Endothelial cell of umbilical vein (primary cell): ENCODE measurements at regions not wholly inside any gene's neighbourhood (a gene's known extent, or its start where the extent isn't known, plus 50 kb on each side); places are given as distances from the start of the nearest gene placed in this dataset.
"Not testable (repeated sequence)": the region's sequence is repeated elsewhere in the genome, so short reads cannot be mapped to it uniquely, and the experiment has no call there.

Experiments used
- BruUV-seq: library from RNA; stranded (reverse); fragments of 400-500 nt; replicated peaks from 2 replicates; lab custom pipeline; 2021; lab: Mats Ljungman, UMichigan
- CTCF ChIA-PET: fragments of 300-600, 350-600 bp; sonication (Branson Sonifier 250); formaldehyde crosslinking; loops from one replicate; lab custom pipeline; 2021; ENCODE audit warnings: antibody characterized with exemption, inconsistent platforms; lab: Charles Lee
- POLR2A ChIA-PET: fragments of 300-600, 350-600 bp; sonication (Branson Sonifier 250); formaldehyde crosslinking; loops from one replicate; lab custom pipeline; 2021; ENCODE audit warnings: antibody characterized with exemption, inconsistent platforms; lab: Charles Lee
- DNase-seq: peaks from one replicate; pipeline ENCODE4 v3.0.0-alpha.2; 2011; ENCODE audit warnings: low read depth, low spot score
- FAIRE-seq: peaks from 2 replicates; lab custom pipeline; 2011; peaks lifted over from hg19 to GRCh38; lab: Jason Lieb, UNC
- H2AFZ ChIP-seq: 2 replicates; pipeline ENCODE4 v1.6.0; 2012; ENCODE audit warnings: low read depth, low read length, control low read depth, inconsistent platforms
- H3K27ac ChIP-seq: 2 replicates; pipeline ENCODE4 v1.5.1; 2011; ENCODE audit warnings: low read depth, mild to moderate bottlenecking, control low read depth, low read length, moderate library complexity; ENCODE audit not compliant: insufficient read depth
- H3K27me3 ChIP-seq, 2 experiments: 2 replicates each; pipeline versions ENCODE4 v1.6.0 to v1.6.1; 2011; ENCODE audit warnings: low read length in 2 of 2, mixed read lengths in 1 of 2; ENCODE audit not compliant: control insufficient read depth in 2 of 2, insufficient read depth in 2 of 2
- H3K36me3 ChIP-seq, 2 experiments: 2 replicates in 1 of 2; 3 replicates in 1 of 2; pipeline ENCODE4 v1.5.1; 2011; ENCODE audit warnings: low read length in 2 of 2, mild to moderate bottlenecking in 1 of 2, moderate library complexity in 1 of 2; ENCODE audit not compliant: control insufficient read depth in 2 of 2, insufficient read depth in 2 of 2; ENCODE audit errors: extremely low read depth in 1 of 2
- H3K4me1 ChIP-seq: 3 replicates; pipeline ENCODE4 v1.5.1; 2011; ENCODE audit warnings: mild to moderate bottlenecking, low read length; ENCODE audit not compliant: control insufficient read depth, insufficient read depth; ENCODE audit errors: extremely low read depth
- H3K4me2 ChIP-seq: 2 replicates; pipeline ENCODE4 v1.6.1; 2011; ENCODE audit warnings: low read length, control low read depth, mixed read lengths; ENCODE audit not compliant: insufficient read depth
- H3K4me3 ChIP-seq, 3 experiments: fragments of 200-600 bp in 1 of 3; sonication (generic), shearing (Covaris generic) in 1 of 3; replicated peaks in 1 of 3; 2 replicates each; pipeline ENCODE4 v1.5.1; 2011 to 2016; ENCODE audit warnings: control low read depth in 3 of 3, low read length in 3 of 3, mild to moderate bottlenecking in 2 of 3, inconsistent platforms in 1 of 3, low read depth in 1 of 3, moderate library complexity in 1 of 3; ENCODE audit not compliant: insufficient read depth in 1 of 3
- H3K79me2 ChIP-seq: 2 replicates; pipeline ENCODE4 v1.6.0; 2012; ENCODE audit warnings: low read length, inconsistent platforms; ENCODE audit not compliant: control insufficient read depth, insufficient read depth
- H3K9ac ChIP-seq: replicated peaks from 2 replicates; pipeline ENCODE3; 2011; ENCODE audit warnings: low read length, control low read depth; ENCODE audit not compliant: insufficient read depth; ENCODE audit errors: extremely low read depth
- H3K9me1 ChIP-seq: replicated peaks from 3 replicates; pipeline ENCODE4 v1.6.0; 2011; ENCODE audit warnings: mild to moderate bottlenecking, low read length; ENCODE audit not compliant: control insufficient read depth, insufficient read depth; ENCODE audit errors: extremely low read depth
- H3K9me3 ChIP-seq: replicated peaks from 2 replicates; pipeline ENCODE4 v1.5.1; 2012; ENCODE audit warnings: low read length, inconsistent platforms; ENCODE audit not compliant: control insufficient read depth, insufficient read depth
- H4K20me1 ChIP-seq: replicated peaks from 2 replicates; pipeline ENCODE3; 2011; ENCODE audit warnings: mild to moderate bottlenecking, low read length; ENCODE audit not compliant: control insufficient read depth, insufficient read depth; ENCODE audit errors: extremely low read depth
- CTCF ChIP-seq, 2 donors: IDR thresholded peaks; 1 replicate in 1 of 2; 2 replicates in 1 of 2; pipeline ENCODE4 v1.5.1; 2011; ENCODE audit warnings: low read length in 2 of 2, mild to moderate bottlenecking in 2 of 2, moderate library complexity in 2 of 2, control low read depth in 1 of 2, inconsistent platforms in 1 of 2, low read depth in 1 of 2; ENCODE audit not compliant: insufficient read depth in 1 of 2; ENCODE audit errors: extremely low read depth in 1 of 2
- EZH2 ChIP-seq: IDR thresholded peaks from 2 replicates; pipeline ENCODE4 v1.6.1; 2012; ENCODE audit warnings: borderline replicate concordance, low read depth, mild to moderate bottlenecking, moderate library complexity, low read length, inconsistent platforms; ENCODE audit not compliant: severe bottlenecking
- FOS ChIP-seq: IDR thresholded peaks from 2 replicates; pipeline ENCODE4 v1.6.1; 2011; ENCODE audit warnings: mild to moderate bottlenecking, low read length, moderate library complexity, borderline replicate concordance; ENCODE audit not compliant: insufficient read depth
- GATA2 ChIP-seq: IDR thresholded peaks from 2 replicates; pipeline ENCODE4 v1.7.0; 2011; ENCODE audit warnings: low read depth, mild to moderate bottlenecking, moderate library complexity, mixed read lengths, low read length; ENCODE audit not compliant: insufficient read length, insufficient read depth
- JUN ChIP-seq: IDR thresholded peaks from 2 replicates; pipeline ENCODE4 v1.6.1; 2011; ENCODE audit warnings: borderline replicate concordance, low read depth; ENCODE audit not compliant: insufficient read length, insufficient read depth
- MAX ChIP-seq: IDR thresholded peaks from 2 replicates; pipeline ENCODE4 v1.6.1; 2011; ENCODE audit not compliant: insufficient read depth, insufficient read length
- MYC ChIP-seq: IDR thresholded peaks from one replicate; pipeline ENCODE4 v1.6.1; 2011; ENCODE audit warnings: mild to moderate bottlenecking, low read depth, low read length
- POLR2A ChIP-seq: IDR thresholded peaks from 2 replicates; pipeline ENCODE4 v1.6.1; 2012; ENCODE audit warnings: low read depth, mild to moderate bottlenecking, control low read depth, low read length
- POLR2AphosphoS5 ChIP-seq: IDR thresholded peaks from 2 replicates; pipeline ENCODE4 v1.6.1; 2012; ENCODE audit warnings: low read depth, mild to moderate bottlenecking, control low read depth, low read length, moderate library complexity; ENCODE audit not compliant: insufficient read depth
- dilution Hi-C: fragments of 300-500 bp; cut with MboI; formaldehyde crosslinking; loops from one replicate; pipeline ENCODE4 v1.15.0; 2019; ENCODE audit warnings: low sequenced_read_pairs; ENCODE audit not compliant: extremely low pct_ligation_motif_present
- intact Hi-C: fragments of 100-400 bp; cut with micrococcal nuclease; formaldehyde crosslinking; loops from one replicate; pipeline ENCODE4 v1.10.0; 2022

GRCh38 chr6:28841290-28841689 is 82.5 kb downstream of the TRIM27 start:
- FAIRE-seq = no peak
- dilution Hi-C loops (no loop called here), intact Hi-C loops (no loop called here)

GRCh38 chr6:28848756-28849155 is 75.0 kb downstream of the TRIM27 start:
- H3K9ac ChIP-seq, FAIRE-seq, H3K27me3 ChIP-seq, H4K20me1 ChIP-seq, H3K4me1 ChIP-seq, H3K9me3 ChIP-seq, H3K79me2 ChIP-seq, H3K9me1 ChIP-seq, H3K4me2 ChIP-seq, H3K4me3 ChIP-seq, POLR2A ChIA-PET, H2AFZ ChIP-seq, H3K27ac ChIP-seq, dilution Hi-C loops, H3K36me3 ChIP-seq, DNase-seq, BruUV-seq, intact Hi-C loops: not testable (repeated sequence)
- CTCF ChIA-PET = interaction anchor here (0.9 to 1.1 kb wide), 4 partner anchors 10 to 47 kb away, joined by 3 to 4 read pairs (median 3); no protein-coding TSS in a partner anchor

More at GRCh38 chr6:28841290-28841689, 82.5 kb downstream of the TRIM27 start:
- POLR2A ChIA-PET = no interaction called here
- Histone ChIP-seq H3K4me3 (no peak overlapping the region), H3K9ac (no peak overlapping the region), H4K20me1 (no peaks in the 10 kb centered on the region), H3K4me1 (peaks cover 6% of the 10 kb centered on the region), H3K9me3 (no peaks in the 10 kb centered on the region), H3K79me2 (no peaks in the 10 kb centered on the region), H3K27me3 (peaks cover 0 to 8% of the 10 kb centered on the region in 2 experiments), H3K9me1 (no peaks in the 10 kb centered on the region), H3K4me2 (no peak overlapping the region), H3K36me3 (no peaks in the 10 kb centered on the region), H2AFZ (no peak overlapping the region), H3K27ac (no peak overlapping the region)
- DNase-seq = no peak
- BruUV-seq = no TSS peak
- CTCF ChIA-PET = interaction anchor here (1.1 to 4.9 kb wide), 2 partner anchors 22 to 175 kb away, joined by 4 to 39 read pairs; no protein-coding TSS in a partner anchor
- TF ChIP-seq MYC = no peak
- TF ChIP-seq CTCF (IDR thresholded peaks at IDR 0.05; ENCODE audit: extremely low read depth in 1 of 2, insufficient read depth in 1 of 2, low read depth in 1 of 2, low read length in 2 of 2) = no peak
- TF ChIP-seq MAX = no peak
- no peak for TF ChIP-seq EZH2
- TF ChIP-seq POLR2A = no peak
- no peak for TF ChIP-seq JUN
- TF ChIP-seq POLR2AphosphoS5 = no peak
- TF ChIP-seq GATA2 = no peak
- TF ChIP-seq FOS = no peak
